MM.1S (cell line): ENCODE measurements at regions not wholly inside any gene's neighbourhood (a gene's known extent, or its start where the extent isn't known, plus 50 kb on each side); places are given as distances from the start of the nearest gene placed in this dataset.

ENCODE experiments used
- DNase-seq: peaks from one replicate; pipeline ENCODE4 v3.0.0-alpha.2; 2015
- H2AFZ ChIP-seq: fragments of 300-600 bp; sonication (generic); 2 replicates; pipeline ENCODE4 v1.6.0; 2016; ENCODE audit warnings: antibody characterized with exemption, low read length
- H3F3A ChIP-seq: fragments of 300-600 bp; sonication (generic); 2 replicates; pipeline ENCODE4 v1.6.1; 2016; ENCODE audit warnings: mild to moderate bottlenecking, antibody characterized with exemption, low read length, moderate library complexity, mixed read lengths; ENCODE audit not compliant: insufficient read depth
- H3K27ac ChIP-seq: fragments of 300-600 bp; sonication (generic); 2 replicates; pipeline ENCODE4 v1.5.1; 2016; ENCODE audit warnings: mild to moderate bottlenecking, low read length
- H3K27me3 ChIP-seq: fragments of 300-600 bp; sonication (generic); replicated peaks from 2 replicates; pipeline ENCODE4 v1.6.0; 2016; ENCODE audit warnings: low read length; ENCODE audit not compliant: insufficient read depth
- H3K36me3 ChIP-seq: fragments of 300-600 bp; sonication (generic); replicated peaks from 2 replicates; pipeline ENCODE4 v1.6.1; 2016; ENCODE audit warnings: mild to moderate bottlenecking, low read length, mixed read lengths; ENCODE audit not compliant: insufficient read depth
- H3K4me1 ChIP-seq: fragments of 300-600 bp; sonication (generic); 2 replicates; pipeline ENCODE4 v1.6.1; 2016; ENCODE audit warnings: low read length, mixed read lengths
- H3K4me2 ChIP-seq: fragments of 300-600 bp; sonication (generic); 2 replicates; pipeline ENCODE4 v1.6.0; 2016; ENCODE audit warnings: low read depth, low read length
- H3K4me3 ChIP-seq: fragments of 300-600 bp; sonication (generic); 2 replicates; pipeline ENCODE4 v1.5.1; 2016; ENCODE audit warnings: low read length, mixed read lengths
- H3K79me2 ChIP-seq: fragments of 300-600 bp; sonication (generic); 2 replicates; pipeline ENCODE4 v1.6.1; 2016; ENCODE audit warnings: mixed run types, low read length, mixed read lengths
- H3K9ac ChIP-seq: fragments of 300-600 bp; sonication (generic); 2 replicates; pipeline ENCODE4 v1.6.1; 2016; ENCODE audit warnings: low read length, mixed read lengths
- H3K9me2 ChIP-seq: fragments of 300-600 bp; sonication (generic); replicated peaks from 2 replicates; pipeline ENCODE4 v1.6.1; 2016; ENCODE audit warnings: mild to moderate bottlenecking, low read length, mixed read lengths; ENCODE audit not compliant: insufficient read depth
- H3K9me3 ChIP-seq: fragments of 300-600 bp; sonication (generic); replicated peaks from 2 replicates; pipeline ENCODE4 v1.6.1; 2016; ENCODE audit warnings: mild to moderate bottlenecking, low read length, mixed read lengths; ENCODE audit not compliant: insufficient read depth
- H4K20me1 ChIP-seq: fragments of 300-600 bp; sonication (generic); 2 replicates; pipeline ENCODE4 v1.6.1; 2016; ENCODE audit warnings: mild to moderate bottlenecking, low read length, moderate library complexity, mixed read lengths; ENCODE audit not compliant: insufficient read depth
- CTCF ChIP-seq: fragments of 300-600 bp; sonication (generic); IDR thresholded peaks from 2 replicates; pipeline ENCODE4 v1.5.1; 2016; ENCODE audit warnings: antibody characterized with exemption, low read length, mixed read lengths
- EZH2 ChIP-seq: fragments of 300-600 bp; sonication (generic); optimal IDR thresholded peaks from 2 replicates; pipeline ENCODE3; 2017; ENCODE audit warnings: low read depth, mild to moderate bottlenecking, antibody characterized with exemption, low read length, mixed read lengths
- EZH2phosphoT487 ChIP-seq: fragments of 300-600 bp; sonication (generic); IDR thresholded peaks from 2 replicates; pipeline ENCODE4 v1.6.1; 2018; ENCODE audit warnings: antibody characterized with exemption, low read length

- H3K9ac ChIP-seq: no peak overlapping the region
- no peak for DNase-seq
- TF ChIP-seq EZH2phosphoT487 (no peak), EZH2 (no peak), CTCF (no peak)
- no peaks in the 10 kb centered on the region for H3K79me2 ChIP-seq
- no peaks in the 10 kb centered on the region for H4K20me1 ChIP-seq
- H3K36me3 ChIP-seq: no peaks in the 10 kb centered on the region
- no peak overlapping the region for H3K4me2 ChIP-seq
- no peak overlapping the region for H3K4me3 ChIP-seq
- no peaks in the 10 kb centered on the region for H3K9me3 ChIP-seq
- H3K27ac ChIP-seq: no peak overlapping the region
- no peaks in the 10 kb centered on the region for H3K27me3 ChIP-seq
- H3K9me2 ChIP-seq: no peaks in the 10 kb centered on the region
- no peaks in the 10 kb centered on the region for H3F3A ChIP-seq
- no peak overlapping the region for H2AFZ ChIP-seq
- no peaks in the 10 kb centered on the region for H3K4me1 ChIP-seq
These were observed 442.2 kb upstream of the MAN1A1 start for GRCh38 chr6:119791736-119792135.

GRCh38 chr6:119781365-119781764 lies 431.8 kb upstream of the MAN1A1 start:
- Histone ChIP-seq H3K4me3 (no peak overlapping the region), H3K27ac (no peak overlapping the region), H3F3A (no peaks in the 10 kb centered on the region), H3K9me2 (no peaks in the 10 kb centered on the region), H3K4me1 (no peaks in the 10 kb centered on the region), H4K20me1 (no peaks in the 10 kb centered on the region), H2AFZ (no peak overlapping the region), H3K79me2 (no peaks in the 10 kb centered on the region), H3K27me3 (no peaks in the 10 kb centered on the region), H3K4me2 (no peak overlapping the region), H3K9me3 (no peaks in the 10 kb centered on the region), H3K36me3 (no peaks in the 10 kb centered on the region), H3K9ac (no peak overlapping the region)
- DNase-seq: no peak
- TF ChIP-seq EZH2: no peak
- TF ChIP-seq CTCF: no peak
- TF ChIP-seq EZH2phosphoT487: no peak

GRCh38 chr6:119768201-119768600 lies 418.6 kb upstream of the MAN1A1 start:
- no peak for DNase-seq
- Histone ChIP-seq H3K4me3 (no peak overlapping the region), H3K27me3 (no peaks in the 10 kb centered on the region), H3F3A (no peaks in the 10 kb centered on the region), H3K4me1 (no peaks in the 10 kb centered on the region), H2AFZ (no peak overlapping the region), H4K20me1 (no peaks in the 10 kb centered on the region), H3K36me3 (no peaks in the 10 kb centered on the region), H3K4me2 (no peak overlapping the region), H3K79me2 (no peaks in the 10 kb centered on the region), H3K9me2 (no peaks in the 10 kb centered on the region), H3K9me3 (no peaks in the 10 kb centered on the region), H3K27ac (no peak overlapping the region), H3K9ac (no peak overlapping the region)
- TF ChIP-seq CTCF (no peak), EZH2phosphoT487 (no peak), EZH2 (no peak)
